Gastroesophageal sphincter (tissue), 3 donors: ENCODE measurements at regions not wholly inside any gene's neighbourhood (a gene's known extent, or its start where the extent isn't known, plus 50 kb on each side); places are given as distances from the start of the nearest gene placed in this dataset.

Experiments used
- EP300 ChIP-seq: sonication (generic); formaldehyde crosslinking; IDR thresholded peaks from one replicate; pipeline ENCODE4 v1.6.1; 2017; ENCODE audit warnings: antibody characterized with exemption, mild to moderate bottlenecking
- POLR2A ChIP-seq, 2 donors: fragments of 450-650 bp; IDR thresholded peaks; one replicate each; pipeline ENCODE4 v1.6.1; 2017; ENCODE audit warnings: antibody characterized with exemption in 2 of 2, mild to moderate bottlenecking in 2 of 2, moderate library complexity in 1 of 2
- POLR2AphosphoS5 ChIP-seq: sonication (generic); formaldehyde crosslinking; IDR thresholded peaks from one replicate; pipeline ENCODE4 v1.6.1; 2017; ENCODE audit warnings: antibody characterized with exemption
- TF ChIP-seq, protein P1 (sequence below), 4 experiments: fragments of 200-600 bp in 2 of 4; fragments of 450-650 bp in 2 of 4; sonication (generic) in 1 of 4; IDR thresholded peaks; one replicate each; pipeline ENCODE4 v1.5.1; 2017 to 2019; ENCODE audit warnings: antibody characterized with exemption in 4 of 4, mild to moderate bottlenecking in 2 of 4, moderate library complexity in 2 of 4

GRCh38 chr15:97890307-97890706 lies 70.2 kb upstream of the ARRDC4 start:
- TF ChIP-seq, protein P1, sequence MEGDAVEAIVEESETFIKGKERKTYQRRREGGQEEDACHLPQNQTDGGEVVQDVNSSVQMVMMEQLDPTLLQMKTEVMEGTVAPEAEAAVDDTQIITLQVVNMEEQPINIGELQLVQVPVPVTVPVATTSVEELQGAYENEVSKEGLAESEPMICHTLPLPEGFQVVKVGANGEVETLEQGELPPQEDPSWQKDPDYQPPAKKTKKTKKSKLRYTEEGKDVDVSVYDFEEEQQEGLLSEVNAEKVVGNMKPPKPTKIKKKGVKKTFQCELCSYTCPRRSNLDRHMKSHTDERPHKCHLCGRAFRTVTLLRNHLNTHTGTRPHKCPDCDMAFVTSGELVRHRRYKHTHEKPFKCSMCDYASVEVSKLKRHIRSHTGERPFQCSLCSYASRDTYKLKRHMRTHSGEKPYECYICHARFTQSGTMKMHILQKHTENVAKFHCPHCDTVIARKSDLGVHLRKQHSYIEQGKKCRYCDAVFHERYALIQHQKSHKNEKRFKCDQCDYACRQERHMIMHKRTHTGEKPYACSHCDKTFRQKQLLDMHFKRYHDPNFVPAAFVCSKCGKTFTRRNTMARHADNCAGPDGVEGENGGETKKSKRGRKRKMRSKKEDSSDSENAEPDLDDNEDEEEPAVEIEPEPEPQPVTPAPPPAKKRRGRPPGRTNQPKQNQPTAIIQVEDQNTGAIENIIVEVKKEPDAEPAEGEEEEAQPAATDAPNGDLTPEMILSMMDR (IDR thresholded peaks at IDR 0.05) = no peak
- TF ChIP-seq POLR2A (IDR thresholded peaks at IDR 0.05) (no peak), EP300 (no peak), POLR2AphosphoS5 (no peak)
